Embryonic facial prominence (tissue), 1 donor: ENCODE measurements at regions not wholly inside any gene's neighbourhood (a gene's known extent, or its start where the extent isn't known, plus 50 kb on each side); places are given as distances from the start of the nearest gene placed in this dataset.
"Not testable (repeated sequence)": the region's sequence is repeated elsewhere in the genome, so short reads cannot be mapped to it uniquely, and the experiment has no call there.

Source experiments
- DNase-seq: peaks from one replicate; pipeline ENCODE4 v3.0.0-alpha.2; 2016; ENCODE audit errors: extremely low spot score

DNA sequence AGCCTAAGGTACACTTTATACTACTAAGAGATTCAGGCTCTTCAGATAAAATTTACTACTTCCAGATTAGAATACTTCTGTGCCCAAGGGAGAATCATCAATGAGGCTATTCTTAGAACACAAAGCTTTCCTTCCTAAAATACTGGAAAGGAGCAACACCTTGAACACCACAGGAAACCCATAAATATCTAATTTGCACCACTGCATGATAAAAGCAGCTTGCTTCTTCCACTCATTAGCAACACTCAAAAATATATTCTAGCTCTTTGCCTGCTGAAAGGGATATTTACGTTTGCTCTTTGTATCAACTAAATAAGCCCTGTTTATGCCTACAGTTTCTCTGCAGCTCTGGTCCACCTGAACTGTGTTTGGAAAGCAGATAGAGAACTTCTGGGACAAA lies 284.3 kb downstream of the RWDD3 start:
- no peak for DNase-seq

DNA sequence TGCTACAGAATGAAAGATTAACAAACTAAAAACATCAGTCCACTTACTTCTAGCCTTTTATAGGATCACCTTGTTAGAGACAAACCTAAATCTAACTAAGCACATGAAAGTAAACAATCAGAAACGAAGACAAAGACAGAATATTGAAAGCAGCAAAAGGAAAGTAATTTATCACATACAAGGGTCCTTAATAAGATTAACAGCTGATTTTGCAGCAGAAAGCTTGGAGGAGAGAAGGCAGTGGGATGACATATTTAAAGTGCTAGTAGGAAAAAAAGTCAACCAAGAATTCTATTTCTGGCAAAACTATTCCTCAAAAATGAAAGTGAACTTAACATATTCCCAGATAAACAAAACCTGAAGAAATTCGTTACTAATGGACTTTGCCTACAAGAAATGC lies 286.4 kb downstream of the RWDD3 start:
- DNase-seq, result no peak

DNA sequence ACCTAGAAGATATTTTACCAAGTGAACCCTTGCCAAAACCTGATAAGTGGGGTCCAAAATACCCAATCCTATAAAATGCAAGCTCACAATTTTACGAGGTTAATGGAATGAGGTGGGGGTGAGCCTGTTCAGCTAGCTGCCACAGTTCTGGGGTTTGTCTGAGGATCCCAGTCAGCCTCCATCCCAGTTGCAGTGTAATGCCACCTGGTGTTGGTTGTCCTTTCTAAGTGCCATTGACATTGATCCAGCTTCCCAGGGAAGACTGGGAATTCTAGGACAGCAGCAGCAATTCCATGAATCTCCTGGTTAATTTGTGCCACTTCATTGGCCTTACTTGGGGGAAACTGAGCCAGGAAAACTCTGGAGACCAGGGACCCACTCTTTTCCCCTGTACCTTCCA lies 298.3 kb downstream of the RWDD3 start:
- no peak for DNase-seq

DNA sequence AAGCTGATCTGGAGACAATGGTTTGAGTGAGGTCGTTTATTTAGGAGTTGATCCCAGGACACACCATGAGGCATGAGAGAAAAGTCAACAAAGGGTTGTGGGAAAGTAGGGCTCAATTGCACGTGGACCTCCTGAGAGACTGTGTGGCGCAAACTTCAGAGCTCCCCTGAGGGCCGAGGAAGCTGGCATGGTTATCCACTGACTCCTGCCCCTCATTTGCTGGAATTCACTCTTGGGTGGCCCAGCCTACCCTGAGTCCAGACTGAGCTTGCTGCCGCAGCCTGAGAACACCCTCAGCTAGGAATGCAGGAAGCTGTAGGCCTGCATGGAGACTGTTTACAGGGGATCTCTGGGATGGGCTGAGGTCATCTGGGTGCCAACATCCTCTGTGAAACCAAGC lies 301.0 kb downstream of the RWDD3 start:
- DNase-seq, result no peak

DNA sequence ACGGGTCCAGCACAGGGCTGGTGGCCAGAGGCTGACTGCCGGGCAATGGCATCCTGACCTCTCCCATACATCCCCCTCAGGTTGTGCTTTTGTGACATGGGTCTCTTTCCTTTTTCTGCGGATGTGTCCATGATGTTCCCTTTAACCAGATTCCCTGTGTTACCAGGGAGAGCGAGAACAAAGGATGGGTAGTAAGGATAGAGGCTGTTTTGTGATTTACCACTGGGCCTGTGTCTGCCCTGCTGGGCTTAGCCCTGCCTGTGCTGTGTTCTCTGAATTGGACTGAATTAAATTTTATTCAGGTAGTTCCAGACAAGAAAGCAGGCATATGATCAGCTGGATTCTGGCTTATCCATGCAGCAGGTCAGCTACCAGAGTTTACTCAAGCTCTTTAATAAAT lies 301.6 kb downstream of the RWDD3 start:
- DNase-seq, result no peak

DNA sequence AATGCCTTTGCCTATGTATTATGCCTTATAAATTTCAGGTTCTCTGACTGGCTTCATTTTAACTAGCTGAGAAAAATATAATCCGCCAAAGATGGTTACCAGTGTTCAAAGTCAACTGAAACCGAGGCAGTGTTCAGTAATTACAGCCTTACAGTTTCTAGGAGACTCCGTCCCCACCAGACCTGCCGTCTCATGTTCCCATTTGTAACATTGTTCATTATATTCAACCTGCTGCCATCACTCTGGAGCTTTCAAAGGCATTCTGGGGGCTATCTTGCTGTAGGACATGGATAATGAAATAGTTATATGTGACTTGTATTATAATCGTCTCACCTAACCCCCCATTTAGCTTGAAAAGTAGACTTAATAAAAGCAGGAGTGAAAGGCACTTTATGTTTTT lies 302.5 kb downstream of the RWDD3 start:
- DNase-seq, result no peak

DNA sequence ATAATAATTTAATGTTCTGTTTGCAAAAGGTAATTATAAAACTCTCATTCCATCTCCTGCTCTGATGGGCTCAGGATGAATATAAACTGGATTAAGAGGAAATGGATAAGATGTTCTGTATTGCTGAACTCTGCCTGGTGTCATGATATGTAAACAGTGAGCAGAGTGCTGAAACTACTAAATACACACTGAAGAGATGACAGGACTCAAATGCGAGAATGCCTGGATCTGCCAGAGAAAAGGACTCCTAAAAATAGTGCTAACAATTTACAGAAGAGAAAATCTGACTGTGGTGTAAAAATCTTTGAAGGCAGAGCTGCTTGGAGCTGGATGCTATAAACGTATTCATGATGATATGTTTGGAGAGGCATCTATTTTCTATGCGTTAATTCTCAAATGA lies 303.2 kb downstream of the RWDD3 start:
- DNase-seq, result no peak

DNA sequence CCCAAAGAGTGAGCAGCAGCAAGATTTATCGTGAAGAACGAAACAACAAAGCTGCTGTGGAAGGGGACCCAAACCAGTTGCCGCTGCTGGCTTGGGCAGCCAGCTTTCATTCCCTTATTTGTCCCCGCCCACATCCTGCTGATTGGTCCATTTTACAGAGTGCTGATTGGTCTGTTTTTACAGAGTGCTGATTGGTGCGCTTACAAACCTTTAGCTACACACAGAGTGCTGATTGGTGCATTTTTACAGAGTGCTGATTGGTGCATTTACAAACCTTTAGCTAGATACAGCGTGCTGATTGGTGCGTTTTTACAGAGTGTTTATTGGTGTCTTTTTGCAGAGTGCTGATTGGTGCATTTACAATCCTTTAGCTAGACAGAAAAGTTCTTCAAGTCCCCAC lies 304.2 kb downstream of the RWDD3 start:
- DNase-seq, result not testable (repeated sequence)

DNA sequence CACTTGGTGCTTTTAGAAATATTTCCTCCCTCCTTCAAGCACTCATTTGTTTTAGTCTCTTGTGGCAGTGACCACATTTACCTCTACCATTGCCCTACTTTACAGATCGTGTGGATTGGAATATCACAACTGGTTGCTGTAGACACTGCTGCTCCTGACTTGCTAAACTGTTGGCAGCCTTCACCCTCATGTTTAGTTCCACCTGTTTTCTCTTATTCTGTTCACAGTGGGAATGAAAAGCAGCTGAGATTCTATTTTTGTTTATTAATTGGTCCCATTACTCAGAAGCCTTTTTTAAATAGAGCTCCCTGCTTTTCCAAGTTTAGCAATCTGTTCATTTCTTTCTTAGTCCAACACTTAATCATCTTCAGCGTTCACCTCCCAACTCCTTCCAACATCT lies 308.9 kb downstream of the RWDD3 start:
- DNase-seq, result no peak

DNA sequence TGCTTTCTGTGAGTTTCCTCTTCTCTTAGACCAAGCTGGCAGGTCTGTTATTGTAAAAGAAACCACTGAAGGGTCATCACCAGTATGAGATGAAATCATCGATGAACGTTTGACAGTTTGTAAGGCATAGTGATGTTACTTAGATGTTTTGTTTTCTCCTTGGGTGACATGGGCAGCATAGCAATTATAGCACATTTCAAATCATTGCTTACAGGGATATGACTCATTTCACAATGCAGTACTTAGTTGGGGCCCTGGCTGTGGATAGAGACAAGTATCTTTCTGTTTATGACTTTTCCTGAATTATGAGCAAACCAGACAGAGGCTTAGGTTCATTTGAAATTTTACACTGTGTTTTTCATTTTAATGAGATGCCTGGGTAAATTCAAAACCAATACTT lies 313.0 kb downstream of the RWDD3 start:
- no peak for DNase-seq

DNA sequence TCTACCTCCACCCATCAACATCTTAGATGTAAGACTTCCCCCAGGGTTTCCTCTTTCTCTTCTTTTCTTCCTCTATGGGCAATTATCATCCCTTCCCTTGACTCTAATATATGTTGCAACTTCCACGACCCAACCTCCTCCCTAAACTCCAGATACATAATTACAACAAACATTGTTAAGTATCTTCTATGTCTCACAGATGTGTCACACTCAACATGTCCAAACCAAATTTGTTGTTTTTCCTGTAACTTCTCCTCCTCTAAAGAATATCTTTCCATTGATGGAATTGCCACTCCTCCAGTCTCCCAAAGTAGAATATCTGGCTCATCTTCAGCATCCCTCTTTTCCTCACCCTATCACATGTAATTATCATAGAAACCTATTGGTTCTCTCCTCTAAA lies 314.2 kb downstream of the RWDD3 start:
- DNase-seq, result no peak

DNA sequence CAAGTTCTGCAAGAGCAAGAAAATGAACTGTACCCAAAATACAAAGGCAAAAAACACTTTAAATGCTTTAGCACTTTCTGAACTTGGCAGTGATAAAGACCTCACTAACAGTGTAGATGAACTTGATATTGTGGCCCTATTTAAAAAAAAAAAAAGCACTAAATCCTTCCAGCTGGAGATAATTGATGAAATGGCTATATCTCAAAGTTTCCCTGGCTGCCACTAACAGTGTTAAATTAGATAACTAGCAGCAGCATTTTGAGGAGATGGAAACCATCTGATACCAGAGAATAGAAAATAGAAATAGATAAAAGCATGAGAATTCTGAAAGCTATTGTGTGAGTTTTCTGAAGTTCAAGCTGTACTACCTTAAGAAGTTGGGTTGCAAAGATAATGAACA lies 317.2 kb downstream of the RWDD3 start:
- no peak for DNase-seq

DNA sequence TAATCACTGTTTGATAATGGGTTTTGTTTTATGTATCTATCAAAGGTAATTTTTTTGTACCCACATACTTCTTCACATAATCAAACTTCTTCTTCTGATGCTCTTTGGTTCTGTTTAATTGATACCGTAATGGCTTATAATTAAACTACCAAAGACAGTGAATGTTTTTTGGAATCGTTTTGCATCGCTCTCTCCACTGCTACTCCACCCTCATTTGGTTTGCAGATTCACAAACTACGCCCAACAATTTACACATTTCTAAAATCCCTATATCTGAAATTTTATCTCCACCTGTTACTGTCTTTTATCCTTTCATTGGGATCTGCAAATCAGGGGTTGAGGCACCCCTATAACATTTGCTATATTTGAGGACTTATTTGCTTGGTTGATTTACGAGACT lies 319.6 kb downstream of the RWDD3 start:
- DNase-seq, result no peak

DNA sequence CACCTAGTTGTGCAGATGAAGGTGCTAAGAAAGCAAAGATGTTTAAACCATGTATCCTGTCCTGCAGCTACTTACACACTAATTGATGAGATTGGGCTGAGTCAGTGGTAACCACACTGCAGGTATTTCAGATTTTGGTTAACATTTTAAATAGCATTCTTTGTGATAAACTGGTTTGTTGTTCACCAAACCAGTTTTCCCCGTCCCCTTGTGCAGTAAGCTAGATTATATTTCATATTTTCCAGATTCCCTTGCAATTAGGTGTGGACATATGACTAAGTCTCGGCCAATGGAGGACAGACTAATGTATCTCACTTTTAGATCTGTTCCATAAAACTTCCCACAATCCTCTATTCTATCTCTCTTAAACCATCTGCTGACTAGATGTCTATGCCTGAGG lies 320.4 kb downstream of the RWDD3 start:
- DNase-seq, result no peak

DNA sequence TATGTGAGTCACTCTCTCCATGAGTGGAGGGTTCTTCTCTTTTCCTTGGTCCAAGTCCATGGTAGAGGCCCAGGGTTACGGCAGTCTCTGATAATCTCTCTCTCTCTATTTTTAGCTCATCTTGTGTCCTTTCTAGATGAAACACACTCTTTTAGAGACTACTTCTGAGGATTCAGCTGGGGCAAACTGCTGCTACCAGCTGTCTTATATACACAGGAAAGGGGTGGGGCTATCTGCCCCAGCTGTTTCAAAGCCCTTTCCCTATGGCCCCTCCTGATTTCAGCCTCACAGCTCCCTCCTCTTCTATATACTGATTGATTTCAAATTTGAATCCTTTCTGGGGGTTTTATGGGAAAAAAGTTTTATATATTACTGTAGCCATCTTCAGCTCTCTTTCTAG lies 324.8 kb downstream of the RWDD3 start:
- DNase-seq, result no peak

DNA sequence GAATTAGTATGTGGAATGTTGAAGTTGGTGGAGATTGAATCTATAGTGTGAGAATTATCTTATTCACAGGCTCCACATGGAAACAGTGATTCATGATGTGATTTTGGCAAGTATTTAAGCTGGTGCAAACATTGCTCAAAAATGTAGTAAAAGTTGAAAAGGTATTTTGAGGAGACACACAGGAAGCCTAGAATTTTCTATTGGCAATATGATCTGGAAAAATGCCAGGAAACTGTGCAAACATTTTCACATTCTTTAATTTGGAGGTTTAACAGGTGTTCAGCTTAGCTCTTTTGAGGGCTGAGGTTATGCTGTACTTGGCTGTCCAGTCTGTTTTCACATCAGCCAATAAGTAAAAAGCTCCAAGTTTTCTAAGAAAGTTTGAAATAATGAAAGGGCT lies 327.3 kb downstream of the RWDD3 start:
- no peak for DNase-seq

DNA sequence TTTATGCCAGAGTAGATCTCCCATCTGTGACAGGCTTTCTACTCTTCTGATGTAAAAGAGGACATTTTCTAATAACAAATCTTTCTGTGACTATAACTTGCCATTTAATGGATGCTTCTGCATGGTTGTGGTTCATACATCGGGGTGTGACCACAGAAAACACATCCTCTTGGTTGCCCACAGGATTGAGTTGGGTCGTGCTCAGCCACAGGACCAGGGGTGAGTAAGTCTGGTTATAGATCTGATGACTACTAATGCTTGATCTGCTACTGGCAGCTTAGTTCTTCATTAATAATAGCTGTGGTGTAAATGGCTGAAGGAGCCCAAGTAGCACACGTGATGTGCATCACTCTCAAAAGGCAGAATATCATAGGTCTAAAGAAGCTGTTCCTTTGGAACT lies 328.2 kb downstream of the RWDD3 start:
- no peak for DNase-seq

DNA sequence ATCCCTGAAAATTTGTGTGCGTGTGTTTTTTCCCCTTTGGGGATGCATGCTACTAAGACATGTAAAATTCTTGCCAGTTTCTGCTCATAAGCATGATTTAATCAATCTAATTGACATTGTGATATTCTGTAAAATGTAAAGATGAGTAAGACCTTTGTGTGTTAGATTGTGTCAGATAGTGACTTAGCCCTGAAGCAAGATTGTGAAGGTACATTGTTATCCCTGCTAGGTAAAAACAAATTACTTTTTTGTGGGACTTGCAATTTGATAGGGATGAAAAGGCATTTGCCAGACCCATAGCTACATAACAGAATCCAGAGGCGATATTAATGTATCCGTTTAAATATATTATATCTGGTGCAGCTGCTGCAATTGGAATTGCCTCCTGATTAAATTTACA lies 338.0 kb downstream of the RWDD3 start:
- DNase-seq, result no peak

DNA sequence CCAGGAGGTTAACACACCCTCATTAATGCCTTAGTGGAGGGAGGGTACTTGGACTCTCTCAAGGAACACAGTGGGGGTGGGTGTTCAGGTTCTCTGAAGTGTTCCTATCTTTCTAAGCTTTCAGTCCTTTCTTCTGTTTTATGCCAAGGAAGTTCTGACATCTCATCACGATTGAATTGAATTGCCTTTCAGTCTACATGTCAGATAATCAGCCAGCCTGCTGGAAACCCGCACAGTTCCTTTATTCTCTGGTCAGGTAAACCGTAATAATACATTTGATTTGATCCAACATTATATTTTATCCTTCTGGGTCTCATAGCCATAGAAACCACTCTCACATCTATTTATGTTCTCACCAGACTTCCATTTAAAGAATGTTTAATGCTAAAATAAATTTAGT lies 339.0 kb downstream of the RWDD3 start:
- no peak for DNase-seq

DNA sequence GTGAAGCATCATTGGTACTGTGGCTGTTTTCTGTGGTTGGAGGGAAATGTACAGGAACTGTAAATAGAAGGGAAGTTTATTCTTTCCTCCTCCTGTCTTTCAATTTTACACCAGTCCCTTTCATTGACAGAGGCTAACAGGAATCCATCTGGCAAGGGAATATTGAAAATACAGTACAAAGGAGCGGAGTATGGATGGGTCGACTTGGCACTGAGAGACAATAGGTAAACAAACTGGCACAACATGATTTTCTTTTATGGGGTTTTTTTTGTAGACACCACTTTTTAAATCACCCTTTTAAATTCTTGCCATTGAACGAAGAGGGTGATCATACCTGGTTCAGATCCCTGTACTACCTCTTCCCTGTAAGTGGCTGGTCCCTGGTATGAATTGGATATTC lies 341.3 kb downstream of the RWDD3 start:
- DNase-seq, result no peak

DNA sequence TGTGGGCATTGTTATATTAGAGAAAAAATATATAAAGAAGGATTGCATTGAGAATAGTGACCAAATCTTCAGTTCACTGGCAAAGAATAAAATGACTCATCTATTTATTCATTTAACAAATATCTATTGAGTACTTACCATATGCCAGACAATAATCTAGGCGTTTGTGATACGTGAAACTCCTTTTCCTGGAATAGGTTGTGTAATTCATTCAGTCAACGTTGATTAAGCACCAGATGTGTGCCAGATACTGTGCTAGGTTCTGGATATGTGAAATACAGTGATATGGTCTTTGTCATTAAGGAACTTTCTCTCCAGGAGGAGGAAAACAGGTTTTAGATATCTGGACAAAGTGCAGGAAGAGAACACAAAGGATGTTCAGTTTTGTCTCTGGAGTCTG lies 344.5 kb downstream of the RWDD3 start:
- no peak for DNase-seq

DNA sequence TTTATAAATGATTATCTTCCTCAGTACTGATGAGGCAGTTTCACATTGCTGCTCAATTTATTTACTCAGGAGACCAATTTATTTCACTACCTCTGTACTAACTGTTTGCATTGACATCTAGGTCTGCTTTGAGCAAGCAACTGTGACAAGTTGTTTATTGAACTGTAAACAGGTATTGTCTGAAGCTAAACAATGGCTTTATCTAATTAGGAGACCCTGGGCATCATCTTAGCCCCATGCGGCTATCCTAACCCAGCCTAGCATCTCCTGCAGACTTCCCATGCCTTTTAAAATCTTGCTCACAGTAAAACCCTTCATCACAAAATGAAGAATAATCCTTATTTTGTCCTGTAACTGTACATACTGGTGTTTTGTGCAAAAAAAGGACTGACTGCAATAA lies 348.2 kb downstream of the RWDD3 start:
- DNase-seq, result no peak

DNA sequence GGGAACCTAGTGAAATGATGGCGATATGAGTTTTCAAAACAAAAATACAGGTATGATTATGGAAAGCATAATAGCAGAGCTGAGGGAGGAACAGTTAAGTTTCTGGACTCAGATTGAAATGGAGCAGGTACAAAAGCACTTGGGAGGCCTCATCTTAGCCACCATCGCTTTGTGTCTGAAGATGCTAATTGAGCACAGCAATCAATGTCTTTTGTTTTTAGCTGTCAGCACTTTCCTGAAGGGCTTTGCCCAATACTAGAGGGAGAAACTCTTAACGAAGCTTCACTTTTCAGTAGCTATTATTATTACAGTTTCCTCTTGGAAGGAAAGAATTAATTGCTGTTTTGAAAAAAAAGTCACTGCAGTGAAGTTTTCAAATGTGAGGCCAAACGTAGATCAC lies 348.7 kb downstream of the RWDD3 start:
- no peak for DNase-seq

DNA sequence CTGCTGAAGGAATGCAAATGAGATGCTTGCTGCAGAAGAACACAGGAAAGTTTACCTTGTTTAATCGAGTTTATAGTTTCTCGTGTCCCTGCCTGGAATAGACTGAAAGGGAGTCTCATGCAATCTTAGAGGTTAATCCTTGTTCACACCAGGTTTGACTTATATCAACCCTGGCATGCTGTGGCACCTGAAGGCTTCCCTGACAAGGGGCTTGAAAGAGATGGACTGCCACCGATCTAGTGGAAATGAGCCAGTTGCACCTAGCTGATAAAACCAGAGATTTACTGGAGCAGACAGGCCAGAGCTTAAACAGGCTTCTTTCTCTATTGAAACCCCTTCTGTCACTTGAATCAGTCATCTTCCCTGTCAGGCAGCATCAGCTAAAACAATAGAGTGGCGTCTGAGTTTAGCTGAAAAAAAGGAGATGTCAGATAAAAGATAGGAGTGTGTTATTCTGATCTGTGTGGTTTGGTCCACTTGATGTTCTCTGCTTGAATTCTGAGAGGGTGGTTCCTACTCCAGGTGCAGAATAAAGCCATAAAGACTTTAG lies 349.7 kb downstream of the RWDD3 start:
- no peak for DNase-seq

DNA sequence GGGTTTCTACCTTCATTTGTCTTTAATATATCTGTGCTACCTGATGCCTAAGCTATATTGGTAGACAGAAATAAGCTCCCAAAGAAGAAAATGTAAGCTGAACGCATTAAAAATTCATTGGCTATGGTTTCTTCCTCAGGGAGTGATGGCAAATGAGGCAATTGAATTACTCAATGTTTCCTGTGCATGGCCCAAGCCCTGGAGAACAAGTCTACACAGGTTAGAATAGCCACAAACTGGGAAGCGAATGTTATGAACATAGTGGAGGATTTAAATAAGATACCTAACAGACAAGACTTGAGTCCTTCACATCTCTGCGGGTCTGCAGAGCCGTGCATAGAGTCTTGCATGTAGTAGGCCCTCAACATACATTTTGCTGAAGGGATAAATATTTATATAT lies 350.3 kb downstream of the RWDD3 start:
- no peak for DNase-seq
